NB4 (cell line): ENCODE measurements at regions not wholly inside any gene's neighbourhood (a gene's known extent, or its start where the extent isn't known, plus 50 kb on each side); places are given as distances from the start of the nearest gene placed in this dataset.

ENCODE experiments used
- MYC ChIP-seq: IDR thresholded peaks from 2 replicates; pipeline ENCODE4 v1.6.1; 2011; ENCODE audit warnings: low read depth, low read length
- POLR2A ChIP-seq: IDR thresholded peaks from 2 replicates; pipeline ENCODE4 v1.6.1; 2011; ENCODE audit warnings: mild to moderate bottlenecking; ENCODE audit not compliant: insufficient read length; ENCODE audit errors: extremely low read depth
- TF ChIP-seq, protein P1 (sequence below): IDR thresholded peaks from one replicate; pipeline ENCODE4 v1.5.1; 2012; ENCODE audit warnings: low read depth, low read length
- TF ChIP-seq, protein P2 (sequence below): IDR thresholded peaks from 2 replicates; pipeline ENCODE4 v1.6.1; 2011; ENCODE audit warnings: low read depth, low read length

DNA sequence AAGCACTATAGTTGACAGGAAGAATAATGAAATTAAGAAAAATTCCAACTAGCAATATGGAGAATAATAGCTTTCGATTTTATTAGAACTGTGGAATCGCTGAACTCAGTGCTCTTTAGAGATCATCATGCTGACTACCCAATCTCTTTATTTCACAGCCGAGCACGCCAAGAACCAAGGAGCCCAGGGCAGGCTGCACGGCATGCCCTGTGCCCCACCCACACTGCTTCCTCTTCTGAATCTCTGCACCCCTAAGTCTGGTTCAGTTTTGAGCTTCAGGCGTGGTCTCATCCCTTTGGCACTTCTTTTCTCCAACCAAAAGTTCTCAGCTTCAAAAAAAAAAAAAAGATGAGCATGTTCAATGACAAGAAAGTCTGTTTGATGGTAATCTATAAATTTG is 92.4 kb upstream of the ZNF800 start:
- TF ChIP-seq, protein P1, sequence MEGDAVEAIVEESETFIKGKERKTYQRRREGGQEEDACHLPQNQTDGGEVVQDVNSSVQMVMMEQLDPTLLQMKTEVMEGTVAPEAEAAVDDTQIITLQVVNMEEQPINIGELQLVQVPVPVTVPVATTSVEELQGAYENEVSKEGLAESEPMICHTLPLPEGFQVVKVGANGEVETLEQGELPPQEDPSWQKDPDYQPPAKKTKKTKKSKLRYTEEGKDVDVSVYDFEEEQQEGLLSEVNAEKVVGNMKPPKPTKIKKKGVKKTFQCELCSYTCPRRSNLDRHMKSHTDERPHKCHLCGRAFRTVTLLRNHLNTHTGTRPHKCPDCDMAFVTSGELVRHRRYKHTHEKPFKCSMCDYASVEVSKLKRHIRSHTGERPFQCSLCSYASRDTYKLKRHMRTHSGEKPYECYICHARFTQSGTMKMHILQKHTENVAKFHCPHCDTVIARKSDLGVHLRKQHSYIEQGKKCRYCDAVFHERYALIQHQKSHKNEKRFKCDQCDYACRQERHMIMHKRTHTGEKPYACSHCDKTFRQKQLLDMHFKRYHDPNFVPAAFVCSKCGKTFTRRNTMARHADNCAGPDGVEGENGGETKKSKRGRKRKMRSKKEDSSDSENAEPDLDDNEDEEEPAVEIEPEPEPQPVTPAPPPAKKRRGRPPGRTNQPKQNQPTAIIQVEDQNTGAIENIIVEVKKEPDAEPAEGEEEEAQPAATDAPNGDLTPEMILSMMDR: no peak
- TF ChIP-seq MYC: no peak
- TF ChIP-seq, protein P2, sequence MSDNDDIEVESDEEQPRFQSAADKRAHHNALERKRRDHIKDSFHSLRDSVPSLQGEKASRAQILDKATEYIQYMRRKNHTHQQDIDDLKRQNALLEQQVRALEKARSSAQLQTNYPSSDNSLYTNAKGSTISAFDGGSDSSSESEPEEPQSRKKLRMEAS: no peak
- no peak for TF ChIP-seq POLR2A
